GM12874 (cell line): ENCODE measurements at regions not wholly inside any gene's neighbourhood (a gene's known extent, or its start where the extent isn't known, plus 50 kb on each side); places are given as distances from the start of the nearest gene placed in this dataset.

ENCODE experiments used
- CTCF ChIP-seq: IDR thresholded peaks from 2 replicates; pipeline ENCODE4 v1.5.1; 2011; ENCODE audit warnings: low read depth, mild to moderate bottlenecking, control low read depth, low read length, moderate library complexity; ENCODE audit not compliant: insufficient read depth

DNA sequence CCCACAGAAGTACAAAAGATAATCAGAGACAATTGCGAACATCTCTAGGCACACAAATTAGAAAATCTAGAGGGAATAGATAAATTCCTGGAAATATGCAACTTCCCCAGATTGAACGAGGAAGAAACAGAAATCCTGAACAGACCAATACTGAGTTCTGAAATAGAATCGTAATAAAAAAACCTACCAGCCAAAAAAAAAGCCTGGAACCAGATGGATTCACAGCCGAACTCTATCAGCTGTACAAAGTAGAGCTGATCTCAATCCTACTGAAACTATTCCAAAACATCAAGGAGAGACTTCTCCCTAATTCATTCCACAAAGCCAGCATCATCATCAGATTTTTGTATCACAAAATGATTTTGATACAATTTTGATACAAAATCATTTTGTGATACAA is 206.4 kb downstream of the REEP3 start:
- no peak for TF ChIP-seq CTCF

- no peak for TF ChIP-seq CTCF
Measured at GRCh38 chr10:63735305-63735704, 214.1 kb downstream of the REEP3 start.

DNA sequence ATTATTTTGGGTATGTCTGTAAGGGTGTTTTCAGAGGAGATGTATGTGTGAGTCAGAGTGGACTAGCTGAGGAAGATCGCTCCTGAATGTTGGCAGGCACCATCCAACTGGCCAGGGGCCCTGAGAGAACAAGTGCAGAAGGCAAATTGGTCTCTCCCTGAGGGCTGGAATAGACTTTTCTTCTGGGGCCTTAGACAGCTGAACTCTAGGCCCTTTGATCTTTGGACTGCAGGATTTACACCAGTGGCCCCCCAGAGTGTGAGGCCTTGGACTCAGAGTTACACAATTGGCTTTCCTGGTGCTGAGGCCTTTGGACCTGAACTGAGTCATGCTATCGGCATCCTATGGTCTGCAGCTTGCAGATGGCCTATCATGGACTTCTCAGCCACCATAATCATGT is 217.2 kb downstream of the REEP3 start:
- TF ChIP-seq CTCF, result no peak

GRCh38 chr10:63744060-63744941 is 223.1 kb downstream of the REEP3 start:
- TF ChIP-seq CTCF, result no peak

- no peak for TF ChIP-seq CTCF
Measured at GRCh38 chr10:63749915-63750314, 228.7 kb downstream of the REEP3 start.

GRCh38 chr10:63751836-63752235 is 230.6 kb downstream of the REEP3 start:
- TF ChIP-seq CTCF, result no peak

- no peak for TF ChIP-seq CTCF
Measured at GRCh38 chr10:63752318-63752717, 231.1 kb downstream of the REEP3 start.
